ENCODE measurements at regions not wholly inside any gene's neighbourhood (a gene's known extent, or its start where the extent isn't known, plus 50 kb on each side); places are given as distances from the start of the nearest gene placed in this dataset.

DNA sequence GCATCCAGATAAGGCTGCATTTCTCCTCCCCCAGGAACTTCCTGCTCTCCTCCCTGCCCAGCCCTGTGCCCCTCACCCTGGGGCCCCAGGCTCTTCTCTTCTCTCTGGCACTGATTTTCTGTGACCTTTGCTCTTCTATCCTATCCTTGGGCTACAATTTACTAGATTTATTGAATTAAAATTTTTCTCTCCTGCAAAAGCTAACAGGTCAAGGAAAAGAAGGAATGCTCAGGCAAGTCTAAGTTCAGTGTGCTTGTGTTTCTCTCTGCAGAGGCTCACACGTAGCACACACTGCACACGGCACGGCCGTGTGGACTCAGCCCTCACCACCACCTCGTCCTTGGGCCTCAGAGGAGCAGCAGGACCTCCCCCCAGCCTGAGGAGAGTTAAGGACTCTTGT lies 94.2 kb upstream of the SNTG2 start:
- no peak overlapping the region for H3K4me3 ChIP-seq (ENCODE audit: low read depth, low read length)
- no peak for TF ChIP-seq CTCF (IDR thresholded peaks at IDR 0.05; ENCODE audit: insufficient read depth, low read length, missing control alignments)
- DNase-seq (ENCODE audit: low read depth, low spot score) = no peak
- ChIA-PET POLR2A (no interaction called here), CTCF (interaction anchor here (0.9 to 1.5 kb wide), 3 partner anchors 20 to 696 kb away, joined by 4 to 5 read pairs (median 4); no protein-coding TSS in a partner anchor)

DNA sequence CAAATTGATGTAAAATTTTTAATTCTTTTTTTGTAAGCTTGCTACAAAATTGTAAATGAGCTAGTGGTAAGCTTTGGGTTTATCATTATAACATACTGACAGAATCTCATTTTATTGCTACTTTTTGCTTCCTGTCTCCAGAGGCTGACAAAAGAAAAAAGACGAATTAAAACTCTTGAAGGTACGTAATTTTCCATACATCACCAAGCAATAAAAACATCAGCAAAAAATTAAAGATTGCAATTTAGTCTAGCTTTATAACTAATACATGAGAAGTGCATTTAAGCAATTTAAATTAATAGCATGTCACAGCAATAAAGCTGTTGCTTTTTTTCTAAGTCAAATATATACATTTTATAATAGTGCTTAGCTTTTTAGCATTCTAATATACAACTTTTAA lies 94.6 kb upstream of the SNTG2 start:
- TF ChIP-seq CTCF (IDR thresholded peaks at IDR 0.05; ENCODE audit: insufficient read depth, low read length, missing control alignments) = no peak
- ChIA-PET POLR2A (no interaction called here), CTCF (interaction anchor here (0.9 to 1.5 kb wide), 3 partner anchors 21 to 696 kb away, joined by 4 to 5 read pairs (median 4); no protein-coding TSS in a partner anchor)
- no peak overlapping the region for H3K4me3 ChIP-seq (ENCODE audit: low read depth, low read length)
- DNase-seq (ENCODE audit: low read depth, low spot score) = no peak

- no peak overlapping the region for H3K4me3 ChIP-seq (ENCODE audit: low read depth, low read length)
- DNase-seq (ENCODE audit: low read depth, low spot score) = no peak
- ChIA-PET CTCF (interaction anchor here (1.4 to 1.5 kb wide), 2 partner anchors 690 to 697 kb away, joined by 4 to 5 read pairs; no protein-coding TSS in a partner anchor), POLR2A (no interaction called here)
- no peak for TF ChIP-seq CTCF (IDR thresholded peaks at IDR 0.05; ENCODE audit: insufficient read depth, low read length, missing control alignments)
Observed at GRCh38 chr2:855177-855576, 95.5 kb upstream of the SNTG2 start.

GRCh38 chr2:854460-854859 lies 96.2 kb upstream of the SNTG2 start:
- ChIA-PET CTCF (interaction anchor here (1.1 kb wide), 1 partner anchor 691 kb away, joined by 4 read pairs; no protein-coding TSS in a partner anchor), POLR2A (no interaction called here)
- DNase-seq (ENCODE audit: low read depth, low spot score) = no peak
- H3K4me3 ChIP-seq (ENCODE audit: low read depth, low read length) = no peak overlapping the region
- TF ChIP-seq CTCF (IDR thresholded peaks at IDR 0.05; ENCODE audit: insufficient read depth, low read length, missing control alignments) = peak; percentile 55

DNA sequence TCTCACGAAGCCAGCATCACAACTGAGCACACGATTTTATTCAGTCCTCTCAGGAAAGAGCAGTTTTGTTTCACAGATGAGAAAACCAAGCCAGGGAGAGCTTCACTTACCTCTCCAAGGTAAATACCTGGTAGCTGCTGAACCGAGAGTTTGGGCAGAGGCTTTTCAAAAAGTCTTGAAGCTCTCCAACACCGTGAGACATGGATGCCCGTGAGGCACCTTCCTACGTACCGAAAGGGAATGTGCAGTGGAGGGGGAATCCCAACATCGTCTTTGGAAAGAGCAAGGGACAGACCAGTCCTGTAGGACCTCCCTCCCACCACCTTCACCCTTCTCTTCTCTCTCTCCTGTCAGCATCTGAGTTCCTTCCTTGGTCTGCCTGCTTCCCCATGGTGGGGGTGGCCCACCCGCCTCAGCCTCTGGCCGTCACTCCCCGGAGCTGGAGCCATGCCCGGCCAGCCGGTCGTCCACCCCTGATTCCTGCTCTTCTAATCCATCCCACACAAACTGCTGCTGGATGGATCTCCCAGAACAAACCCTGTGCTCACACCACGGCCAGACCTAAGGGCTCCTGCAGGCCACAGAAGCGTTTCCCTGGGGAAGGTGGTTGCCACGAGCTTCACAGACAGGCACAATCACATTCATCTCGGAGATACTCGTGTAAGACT lies 97.3 kb upstream of the SNTG2 start:
- no peak overlapping the region for H3K4me3 ChIP-seq (ENCODE audit: low read depth, low read length)
- ChIA-PET CTCF (interaction anchor here (0.9 to 1.1 kb wide), 2 partner anchors 692 to 693 kb away, joined by 4 read pairs; no protein-coding TSS in a partner anchor), POLR2A (no interaction called here)
- DNase-seq (ENCODE audit: low read depth, low spot score) = no peak
- TF ChIP-seq CTCF (IDR thresholded peaks at IDR 0.05; ENCODE audit: insufficient read depth, low read length, missing control alignments) = no peak

DNA sequence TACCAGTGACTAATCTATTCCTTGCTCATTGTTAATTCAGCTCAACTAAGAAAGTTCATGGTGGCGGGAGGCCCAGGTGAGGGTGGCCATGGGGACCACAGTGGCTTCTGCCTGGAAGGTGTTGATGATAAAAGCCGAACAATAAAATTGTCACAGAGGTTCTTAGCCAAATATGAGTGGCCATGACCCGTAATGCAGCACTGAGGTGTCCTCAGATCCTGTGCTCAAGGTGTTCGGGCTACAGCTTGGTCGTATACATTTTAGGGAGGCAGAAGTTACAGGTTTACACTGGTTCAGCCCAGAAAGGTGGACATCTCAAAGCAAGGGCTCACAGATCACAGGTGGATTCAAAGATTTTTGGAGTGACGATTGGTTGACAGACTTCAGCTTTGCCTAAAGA lies 98.5 kb upstream of the SNTG2 start:
- DNase-seq (ENCODE audit: low read depth, low spot score) = no peak

More for the DNA sequence above, 98.5 kb upstream of the SNTG2 start:
- no peak overlapping the region for H3K4me3 ChIP-seq (ENCODE audit: low read depth, low read length)
- POLR2A ChIA-PET = no interaction called here
- no peak for TF ChIP-seq CTCF (IDR thresholded peaks at IDR 0.05; ENCODE audit: insufficient read depth, low read length, missing control alignments)
- CTCF ChIA-PET = no interaction called here
